A549 (cell line): ENCODE measurements at regions not wholly inside any gene's neighbourhood (a gene's known extent, or its start where the extent isn't known, plus 50 kb on each side); places are given as distances from the start of the nearest gene placed in this dataset.

Experiments
- ATAC-seq, 2 experiments: fragments of 200-7000 bp in 1 of 2; fragments of >200 bp in 1 of 2; cut with Nextera tagmentation in 1 of 2; cut with Tn5 transposase in 1 of 2; 3 replicates each; pipeline versions ENCODE4 v1.8.0 to v1.9.1; 2018 to 2020; ENCODE audit warnings: mild to moderate bottlenecking in 1 of 2, moderate library complexity in 1 of 2
- CTCF ChIA-PET: fragments of 300-600 bp; sonication (Branson Sonifier 250); formaldehyde crosslinking; extraction: SDS; loops from one replicate; lab custom pipeline; 2021; ENCODE audit warnings: antibody characterized with exemption, inconsistent platforms; lab: Yijun Ruan, JAX
- POLR2A ChIA-PET: fragments of 350-600 bp; formaldehyde crosslinking; extraction: SDS; loops from one replicate; lab custom pipeline; 2021; ENCODE audit warnings: antibody characterized with exemption, inconsistent platforms; lab: Yijun Ruan, JAX
- DNase-seq, 2 experiments: peaks; one replicate each; pipeline versions ENCODE4 v3.0.0 to v3.0.0-alpha.2; 2011 to 2016; ENCODE audit warnings: low read depth in 1 of 2, low spot score in 1 of 2
- FAIRE-seq: peaks from 2 replicates; lab custom pipeline; 2011; peaks lifted over from hg19 to GRCh38; lab: Jason Lieb, UNC
- H3K27ac ChIP-seq, 2 experiments: fragments of >200 bp; sonication (Bioruptor Twin); formaldehyde crosslinking; 3 replicates each; pipeline ENCODE4 v1.5.1; 2016 to 2017
- H3K4me1 ChIP-seq: fragments of >200 bp; sonication (Bioruptor Twin); formaldehyde crosslinking; 3 replicates; pipeline ENCODE4 v1.6.1; 2016
- H3K4me2 ChIP-seq: fragments of >200 bp; sonication (Bioruptor Twin); formaldehyde crosslinking; 3 replicates; pipeline ENCODE4 v1.6.1; 2016
- H3K4me3 ChIP-seq: fragments of >200 bp; sonication (Bioruptor Twin); formaldehyde crosslinking; 3 replicates; pipeline ENCODE4 v1.5.1; 2016
- H3K9me3 ChIP-seq: fragments of >200 bp; sonication (Bioruptor Twin); formaldehyde crosslinking; 3 replicates; pipeline ENCODE4 v1.6.1; 2016
- BHLHE40 ChIP-seq: IDR thresholded peaks from 2 replicates; pipeline ENCODE4 v1.6.1; 2012; ENCODE audit warnings: low read depth, low read length, inconsistent platforms
- CBX2 ChIP-seq: fragments of 200-600 bp; sonication (generic); IDR thresholded peaks from 2 replicates; pipeline ENCODE4 v1.6.1; 2016; ENCODE audit warnings: low read depth, mild to moderate bottlenecking, borderline replicate concordance
- CEBPB ChIP-seq, 2 experiments: fragments of >200 bp in 1 of 2; sonication (Bioruptor Twin) in 1 of 2; formaldehyde crosslinking in 1 of 2; IDR thresholded peaks; 2 replicates each; pipeline ENCODE4 v1.6.1; 2012 to 2016
- CHD2 ChIP-seq: fragments of 150-350 bp; IDR thresholded peaks from 2 replicates; pipeline ENCODE4 v1.6.1; 2014; ENCODE audit warnings: low read length; ENCODE audit not compliant: partially characterized antibody
- ELK1 ChIP-seq: fragments of 150-350 bp; IDR thresholded peaks from 2 replicates; pipeline ENCODE4 v1.6.1; 2014; ENCODE audit warnings: low read depth, mild to moderate bottlenecking, low read length
- EP300 ChIP-seq, 2 experiments: fragments of >200 bp; sonication (Bioruptor Twin); formaldehyde crosslinking; IDR thresholded peaks; 2 replicates in 1 of 2; 3 replicates in 1 of 2; pipeline ENCODE4 v1.6.1; 2016 to 2017
- FOXS1 ChIP-seq: fragments of 250-450 bp; sonication (Bioruptor Pico); IDR thresholded peaks from 2 replicates; pipeline ENCODE4 v1.5.0; 2020; ENCODE audit warnings: mild to moderate bottlenecking, moderate library complexity
- GATA3 ChIP-seq: IDR thresholded peaks from 2 replicates; pipeline ENCODE4 v1.6.1; 2012; ENCODE audit warnings: borderline replicate concordance
- HDAC2 ChIP-seq: fragments of 200-600 bp; sonication (generic); IDR thresholded peaks from 2 replicates; pipeline ENCODE4 v1.6.1; 2016
- HOXB13 ChIP-seq: fragments of 250-450 bp; sonication (Bioruptor Pico); IDR thresholded peaks from 2 replicates; pipeline ENCODE4 v1.5.0; 2020; ENCODE audit warnings: low read depth, mild to moderate bottlenecking, moderate library complexity
- HOXB5 ChIP-seq: fragments of 250-450 bp; sonication (Bioruptor Pico); IDR thresholded peaks from 2 replicates; pipeline ENCODE4 v1.5.0; 2020; ENCODE audit warnings: mild to moderate bottlenecking, moderate library complexity
- JUN ChIP-seq, 2 experiments: fragments of >200 bp; sonication (Bioruptor Twin); formaldehyde crosslinking; IDR thresholded peaks; 2 replicates in 1 of 2; 3 replicates in 1 of 2; pipeline ENCODE4 v1.6.1; 2016 to 2017
- JUNB ChIP-seq: fragments of >200 bp; sonication (Bioruptor Twin); formaldehyde crosslinking; IDR thresholded peaks from 2 replicates; pipeline ENCODE4 v1.6.1; 2016
- KDM5A ChIP-seq: fragments of 200-600 bp; sonication (generic); IDR thresholded peaks from 2 replicates; pipeline ENCODE4 v1.6.1; 2016; ENCODE audit warnings: antibody characterized with exemption, mild to moderate bottlenecking
- MAZ ChIP-seq: fragments of 150-350 bp; IDR thresholded peaks from 2 replicates; pipeline ENCODE4 v1.6.1; 2014; ENCODE audit warnings: antibody characterized with exemption, low read depth, low read length, borderline replicate concordance
- MYC ChIP-seq: IDR thresholded peaks from 2 replicates; pipeline ENCODE4 v1.6.1; 2012; ENCODE audit warnings: mild to moderate bottlenecking, inconsistent platforms, low read length, improper control_type of control experiment, borderline replicate concordance
- PHF8 ChIP-seq: fragments of 200-600 bp; sonication (generic); IDR thresholded peaks from 2 replicates; pipeline ENCODE4 v1.6.1; 2016; ENCODE audit warnings: low read depth, mild to moderate bottlenecking, antibody characterized with exemption, moderate library complexity, borderline replicate concordance
- POLR2AphosphoS2 ChIP-seq: conservative IDR thresholded peaks from 2 replicates; pipeline ENCODE4 v1.6.1; 2012; ENCODE audit warnings: low read length, improper control_type of control experiment, inconsistent platforms
- RCOR1 ChIP-seq: fragments of 150-350 bp; IDR thresholded peaks from 2 replicates; pipeline ENCODE4 v1.6.1; 2014; ENCODE audit warnings: antibody characterized with exemption, low read length, low read depth
- RFX5 ChIP-seq: fragments of 450-650 bp; IDR thresholded peaks from 2 replicates; pipeline ENCODE4 v1.7.1; 2014; ENCODE audit warnings: antibody characterized with exemption, mild to moderate bottlenecking, moderate library complexity
- RNF2 ChIP-seq: fragments of 200-600 bp; sonication (generic); IDR thresholded peaks from 2 replicates; pipeline ENCODE4 v1.6.1; 2016; ENCODE audit warnings: low read depth, mild to moderate bottlenecking, antibody characterized with exemption, moderate library complexity, borderline replicate concordance
- ZNF302 ChIP-seq: fragments of 250-450 bp; sonication (Bioruptor Pico); IDR thresholded peaks from 2 replicates; pipeline ENCODE4 v1.9.0; 2021; ENCODE audit warnings: inconsistent platforms, mild to moderate bottlenecking, moderate library complexity
- ZSCAN20 ChIP-seq: fragments of 250-450 bp; sonication (Bioruptor Pico); IDR thresholded peaks from 2 replicates; pipeline ENCODE4 v1.8.0; 2022; ENCODE audit warnings: mild to moderate bottlenecking, moderate library complexity
- WGBS: methylation state at CpG from one replicate; pipeline ENCODE4 v1.1.6; 2017; ENCODE audit errors: missing lambda C conversion rate; 5-methylcytosine and 5-hydroxymethylcytosine counted together
- TF ChIP-seq, protein P1 (sequence below): IDR thresholded peaks from 2 replicates; pipeline ENCODE4 v1.6.1; 2012
- TF ChIP-seq, protein P2 (sequence below): fragments of >200 bp; sonication (Bioruptor Twin); formaldehyde crosslinking; IDR thresholded peaks from 3 replicates; pipeline ENCODE4 v1.6.1; 2016

DNA sequence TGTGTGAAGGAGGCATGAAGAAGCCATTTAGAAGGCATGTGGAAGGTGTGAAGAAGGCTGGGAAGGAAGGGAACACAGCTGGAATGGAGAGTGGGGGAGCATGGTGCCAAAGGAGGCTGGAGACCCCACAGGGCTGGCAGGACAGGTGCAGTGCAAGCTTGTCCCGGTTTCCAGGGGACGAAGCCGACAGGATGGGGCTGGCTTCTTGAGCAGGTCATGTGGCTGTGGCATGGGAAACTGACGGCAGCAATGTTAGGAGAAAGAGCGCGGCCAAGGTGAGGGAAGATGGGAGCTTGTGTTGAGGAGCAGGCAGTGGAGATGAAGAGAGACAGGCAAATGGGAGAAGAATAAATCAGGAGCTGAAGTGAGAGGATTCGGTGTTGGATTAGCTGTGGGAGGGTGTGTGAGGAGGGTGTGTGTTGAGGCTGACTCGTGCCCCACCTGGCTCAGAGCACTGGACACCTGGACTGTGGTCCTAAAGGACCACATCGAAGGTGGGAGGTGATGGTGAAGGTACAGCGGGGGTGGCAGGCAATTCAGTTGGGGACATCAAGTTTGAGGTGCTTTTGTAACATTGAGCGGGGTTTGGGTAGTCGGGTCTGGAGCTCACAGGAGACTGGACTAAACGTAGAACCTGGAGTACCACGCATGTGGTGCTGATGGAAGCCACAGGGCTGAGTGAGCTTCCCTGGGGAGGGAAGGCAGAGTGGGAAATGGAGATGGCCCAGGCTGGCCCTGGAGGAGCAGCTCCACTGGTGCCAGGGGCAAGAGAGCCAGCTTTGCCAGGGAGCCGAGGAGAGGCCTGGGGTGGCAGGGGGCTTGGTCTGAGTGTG is 165.6 kb upstream of the HDAC4 start:
- CTCF ChIA-PET: interaction anchor here (0.9 kb wide), 1 partner anchor 174 kb away, joined by 3 read pairs; no protein-coding TSS in a partner anchor
- Histone ChIP-seq H3K4me3 (no peak overlapping the region), H3K9me3 (no peaks in the 10 kb centered on the region; the same call in 2 of the 3 replicates), H3K4me2 (no peak overlapping the region), H3K4me1 (no peaks in the 10 kb centered on the region), H3K27ac (no peak overlapping the region)
- WGBS: 61% methylated on average over 15 of the region's 15 CpGs
- ATAC-seq (no peak), FAIRE-seq (no peak), DNase-seq (no peak)
- POLR2A ChIA-PET: no interaction called here
- TF ChIP-seq ZSCAN20 (CRISPR knock-in tag): no peak
- no peak for TF ChIP-seq RFX5
- TF ChIP-seq JUN (IDR thresholded peaks at IDR 0.05): no peak
- TF ChIP-seq HOXB13 (CRISPR knock-in tag): no peak
- no peak for TF ChIP-seq HOXB5 (CRISPR knock-in tag)
- TF ChIP-seq PHF8: no peak
- TF ChIP-seq ELK1: no peak
- no peak for TF ChIP-seq CEBPB (IDR thresholded peaks at IDR 0.05)
- no peak for TF ChIP-seq BHLHE40

- TF ChIP-seq ZSCAN20 (CRISPR knock-in tag) (no peak), CBX2 (no peak), FOXS1 (CRISPR knock-in tag) (no peak), POLR2AphosphoS2 (no peak), CHD2 (no peak), BHLHE40 (no peak), KDM5A (no peak), HDAC2 (no peak), RCOR1 (no peak), MYC (no peak), RNF2 (no peak), ZNF302 (no peak), JUNB (no peak), GATA3 (no peak), EP300 (IDR thresholded peaks at IDR 0.05) (no peak), HOXB13 (CRISPR knock-in tag) (no peak), MAZ (no peak)
- TF ChIP-seq, protein P1, sequence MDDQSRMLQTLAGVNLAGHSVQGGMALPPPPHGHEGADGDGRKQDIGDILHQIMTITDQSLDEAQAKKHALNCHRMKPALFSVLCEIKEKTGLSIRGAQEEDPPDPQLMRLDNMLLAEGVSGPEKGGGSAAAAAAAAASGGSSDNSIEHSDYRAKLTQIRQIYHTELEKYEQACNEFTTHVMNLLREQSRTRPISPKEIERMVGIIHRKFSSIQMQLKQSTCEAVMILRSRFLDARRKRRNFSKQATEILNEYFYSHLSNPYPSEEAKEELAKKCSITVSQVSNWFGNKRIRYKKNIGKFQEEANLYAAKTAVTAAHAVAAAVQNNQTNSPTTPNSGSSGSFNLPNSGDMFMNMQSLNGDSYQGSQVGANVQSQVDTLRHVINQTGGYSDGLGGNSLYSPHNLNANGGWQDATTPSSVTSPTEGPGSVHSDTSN: no peak
- TF ChIP-seq, protein P2, sequence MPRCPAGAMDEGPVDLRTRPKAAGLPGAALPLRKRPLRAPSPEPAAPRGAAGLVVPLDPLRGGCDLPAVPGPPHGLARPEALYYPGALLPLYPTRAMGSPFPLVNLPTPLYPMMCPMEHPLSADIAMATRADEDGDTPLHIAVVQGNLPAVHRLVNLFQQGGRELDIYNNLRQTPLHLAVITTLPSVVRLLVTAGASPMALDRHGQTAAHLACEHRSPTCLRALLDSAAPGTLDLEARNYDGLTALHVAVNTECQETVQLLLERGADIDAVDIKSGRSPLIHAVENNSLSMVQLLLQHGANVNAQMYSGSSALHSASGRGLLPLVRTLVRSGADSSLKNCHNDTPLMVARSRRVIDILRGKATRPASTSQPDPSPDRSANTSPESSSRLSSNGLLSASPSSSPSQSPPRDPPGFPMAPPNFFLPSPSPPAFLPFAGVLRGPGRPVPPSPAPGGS: no peak
- Histone ChIP-seq H3K4me3 (no peak overlapping the region), H3K27ac (no peak overlapping the region), H3K4me1 (no peaks in the 10 kb centered on the region), H3K4me2 (no peak overlapping the region), H3K9me3 (no peaks in the 10 kb centered on the region; the same call in 2 of the 3 replicates)
- POLR2A ChIA-PET: no interaction called here
- ATAC-seq (no peak), FAIRE-seq (no peak), DNase-seq (no peak)
- 44% methylated on average over 10 of the region's 10 CpGs for WGBS
- CTCF ChIA-PET: interaction anchor here (1.5 kb wide), 1 partner anchor 11 kb away, joined by 3 read pairs; no protein-coding TSS in a partner anchor
Measured at GRCh38 chr2:239564587-239564986, 163.8 kb upstream of the HDAC4 start.
